ENCODE measurements at regions not wholly inside any gene's neighbourhood (a gene's known extent, or its start where the extent isn't known, plus 50 kb on each side); places are given as distances from the start of the nearest gene placed in this dataset.

- TF ChIP-seq GATA2 (IDR thresholded peaks at IDR 0.05; ENCODE audit: low read depth, low read length) (no peak), GATA3 (IDR thresholded peaks at IDR 0.05; ENCODE audit: low read depth, low read length) (no peak)
Observed at GRCh38 chr9:119775410-119775809, 406.2 kb upstream of the BRINP1 start.

Measured in SH-SY5Y (cell line).